ENCODE measurements at regions not wholly inside any gene's neighbourhood (a gene's known extent, or its start where the extent isn't known, plus 50 kb on each side); places are given as distances from the start of the nearest gene placed in this dataset.
"Not testable (repeated sequence)": the region's sequence is repeated elsewhere in the genome, so short reads cannot be mapped to it uniquely, and the experiment has no call there.

DNA sequence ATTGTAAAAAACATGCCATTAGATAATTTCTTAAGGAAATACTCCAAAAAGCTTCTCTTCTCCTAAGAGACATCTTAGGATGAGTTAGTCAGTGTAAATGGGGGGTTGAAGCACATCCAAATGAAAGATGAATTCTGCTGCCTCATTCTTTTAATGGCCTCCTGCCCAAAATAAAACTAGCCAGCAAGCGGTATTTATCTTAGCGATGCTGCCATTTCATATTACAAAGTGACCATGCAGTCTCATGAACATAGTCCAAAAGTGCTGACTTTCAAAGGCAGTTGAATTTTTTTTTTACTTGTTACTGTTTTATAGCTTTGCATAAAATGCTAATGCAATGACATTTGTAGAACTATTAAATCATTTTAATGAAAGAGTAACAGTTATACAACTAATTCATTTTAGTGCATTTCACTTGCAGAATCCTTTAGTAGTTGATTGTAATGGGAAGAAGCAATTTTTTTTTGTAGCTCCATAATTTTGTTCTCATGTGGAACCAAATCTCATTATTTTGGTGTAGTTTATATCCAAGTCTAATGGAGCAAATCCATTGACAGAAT, 151.5 kb downstream of the CAVIN4 start:
- TF ChIP-seq, protein P1, sequence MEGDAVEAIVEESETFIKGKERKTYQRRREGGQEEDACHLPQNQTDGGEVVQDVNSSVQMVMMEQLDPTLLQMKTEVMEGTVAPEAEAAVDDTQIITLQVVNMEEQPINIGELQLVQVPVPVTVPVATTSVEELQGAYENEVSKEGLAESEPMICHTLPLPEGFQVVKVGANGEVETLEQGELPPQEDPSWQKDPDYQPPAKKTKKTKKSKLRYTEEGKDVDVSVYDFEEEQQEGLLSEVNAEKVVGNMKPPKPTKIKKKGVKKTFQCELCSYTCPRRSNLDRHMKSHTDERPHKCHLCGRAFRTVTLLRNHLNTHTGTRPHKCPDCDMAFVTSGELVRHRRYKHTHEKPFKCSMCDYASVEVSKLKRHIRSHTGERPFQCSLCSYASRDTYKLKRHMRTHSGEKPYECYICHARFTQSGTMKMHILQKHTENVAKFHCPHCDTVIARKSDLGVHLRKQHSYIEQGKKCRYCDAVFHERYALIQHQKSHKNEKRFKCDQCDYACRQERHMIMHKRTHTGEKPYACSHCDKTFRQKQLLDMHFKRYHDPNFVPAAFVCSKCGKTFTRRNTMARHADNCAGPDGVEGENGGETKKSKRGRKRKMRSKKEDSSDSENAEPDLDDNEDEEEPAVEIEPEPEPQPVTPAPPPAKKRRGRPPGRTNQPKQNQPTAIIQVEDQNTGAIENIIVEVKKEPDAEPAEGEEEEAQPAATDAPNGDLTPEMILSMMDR (IDR thresholded peaks at IDR 0.05; ENCODE audit: low read depth, low read length), result no peak
- DNase-seq (ENCODE audit: extremely low read depth, low read depth), result no peak

DNA sequence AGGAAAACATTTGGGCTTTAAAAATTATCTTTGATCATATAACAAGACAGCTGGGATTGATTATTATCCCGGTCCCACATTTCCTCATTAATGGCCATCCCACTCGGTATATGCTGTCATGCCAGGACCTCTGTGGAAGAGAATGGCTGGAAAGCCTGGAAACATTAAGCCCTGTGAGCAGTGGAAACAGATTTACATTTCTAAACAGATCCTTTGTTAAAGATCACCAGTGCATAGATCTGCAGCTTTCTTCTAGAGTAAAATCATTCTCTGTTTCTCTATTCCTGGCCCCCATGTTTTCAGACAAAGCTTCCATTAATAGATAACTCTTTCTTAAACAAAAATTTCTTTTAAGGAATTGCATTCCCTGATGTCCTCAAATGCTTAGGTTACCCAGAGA, 152.2 kb downstream of the CAVIN4 start:
- DNase-seq (ENCODE audit: extremely low read depth, low read depth), result no peak
- TF ChIP-seq, protein P1 (IDR thresholded peaks at IDR 0.05; ENCODE audit: low read depth, low read length), result no peak

DNA sequence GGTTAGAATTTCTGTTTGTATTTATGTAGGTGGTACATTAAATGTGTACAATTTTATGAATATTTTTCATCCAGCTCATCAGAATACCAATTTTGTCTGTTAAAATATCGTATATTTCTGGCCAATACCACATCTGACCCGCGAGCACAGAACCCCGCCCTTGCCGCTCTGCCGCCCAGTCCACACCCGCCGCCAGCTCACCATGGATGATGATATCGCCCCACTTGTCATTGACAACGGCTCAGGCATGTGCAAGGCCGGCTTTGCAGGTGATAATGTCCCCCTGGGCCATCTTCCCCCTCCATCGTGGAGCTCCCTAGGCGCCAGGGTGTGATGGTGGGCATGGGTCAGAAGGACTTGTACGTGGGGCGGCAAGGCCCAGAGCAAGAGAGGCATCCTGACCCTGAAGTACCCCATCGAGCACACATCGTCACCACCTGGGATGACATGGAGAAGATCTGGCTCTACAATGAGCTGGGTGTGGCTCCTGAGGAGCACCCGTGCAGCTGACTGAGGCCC, 153.2 kb downstream of the CAVIN4 start:
- TF ChIP-seq, protein P1 (IDR thresholded peaks at IDR 0.05; ENCODE audit: low read depth, low read length), result no peak
- DNase-seq (ENCODE audit: extremely low read depth, low read depth), result no peak

DNA sequence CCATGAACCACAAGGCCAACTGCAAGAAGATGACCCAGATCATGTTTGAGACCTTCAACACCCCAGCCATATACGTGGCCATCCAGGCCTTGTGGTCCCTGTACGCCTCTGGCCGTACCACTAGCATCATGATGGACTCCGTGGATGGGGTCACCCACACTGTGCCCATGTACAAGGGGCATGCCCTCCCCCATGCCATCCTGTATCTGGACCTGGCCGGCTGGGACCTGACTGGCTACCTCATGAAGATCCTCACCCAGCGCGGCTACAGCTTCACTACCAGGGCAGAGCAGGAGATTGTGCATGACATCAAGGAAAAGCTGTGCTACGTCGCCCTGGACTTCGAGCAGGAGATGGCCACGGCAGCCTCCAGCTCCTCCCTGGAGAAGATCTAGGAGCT, 153.7 kb downstream of the CAVIN4 start:
- TF ChIP-seq, protein P1 (IDR thresholded peaks at IDR 0.05; ENCODE audit: low read depth, low read length), result no peak
- DNase-seq (ENCODE audit: extremely low read depth, low read depth), result no peak

DNA sequence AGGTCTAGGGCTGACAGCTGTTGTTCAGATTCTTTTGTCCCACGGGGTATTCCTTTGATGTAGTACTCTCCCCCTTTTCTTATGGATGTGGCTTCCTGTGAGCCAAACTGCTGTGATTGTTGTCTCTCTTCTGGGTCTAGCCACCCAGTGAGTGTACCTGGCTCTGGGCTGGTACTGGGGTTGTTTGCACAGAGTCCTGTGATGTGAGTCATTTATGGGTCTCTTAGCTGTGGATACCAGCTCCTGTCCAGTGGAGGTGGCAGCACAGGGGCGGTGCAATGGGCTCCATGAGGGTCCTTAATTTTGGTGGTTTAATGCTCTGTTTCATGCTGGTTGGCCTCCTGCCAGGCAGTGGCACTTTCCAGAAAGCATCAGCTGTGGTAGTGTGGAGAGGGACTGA, 161.3 kb downstream of the CAVIN4 start:
- DNase-seq (ENCODE audit: extremely low read depth, low read depth), result no peak
- TF ChIP-seq, protein P1 (IDR thresholded peaks at IDR 0.05; ENCODE audit: low read depth, low read length), result no peak

DNA sequence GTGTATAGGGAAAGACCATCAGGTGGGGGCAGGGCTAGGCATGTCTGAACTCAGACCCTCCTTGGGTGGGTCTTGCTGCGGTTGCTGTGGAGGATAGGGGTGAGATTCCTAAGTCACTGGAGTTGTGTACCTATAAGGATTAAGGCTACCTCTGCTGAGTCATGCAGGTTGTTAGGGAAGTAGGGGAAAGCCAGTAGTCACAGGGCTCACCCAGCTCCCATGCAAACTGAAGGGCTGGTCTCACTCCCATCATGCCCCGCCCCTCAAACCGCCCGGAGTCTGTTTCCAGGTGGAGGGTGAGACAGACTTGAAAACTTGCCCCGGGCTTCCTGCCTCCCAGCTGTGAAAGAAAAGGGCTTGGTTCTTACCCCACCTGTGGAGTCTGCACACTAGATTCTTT, 161.8 kb downstream of the CAVIN4 start:
- no peak for DNase-seq (ENCODE audit: extremely low read depth, low read depth)
- TF ChIP-seq, protein P1 (IDR thresholded peaks at IDR 0.05; ENCODE audit: low read depth, low read length), result no peak

DNA sequence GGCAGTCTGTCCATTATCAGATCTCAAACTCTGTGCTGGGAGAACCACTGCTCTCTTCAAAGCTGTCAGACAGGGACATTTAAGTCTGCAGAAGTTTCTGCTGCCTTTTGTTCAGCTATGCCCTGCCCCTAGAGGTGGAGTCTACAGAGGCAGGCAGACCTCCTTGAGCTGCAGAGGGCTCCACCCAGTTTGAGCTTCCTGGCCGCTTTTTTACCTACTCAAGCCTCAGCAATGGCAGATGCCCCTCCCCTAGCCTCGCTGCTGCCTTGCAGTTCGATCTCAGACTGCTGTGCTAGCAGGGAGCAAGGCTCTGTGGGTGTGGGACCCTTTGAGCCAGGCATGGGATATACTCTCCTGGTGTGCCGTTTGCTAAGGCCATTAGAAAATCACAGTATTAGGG, 171.1 kb downstream of the CAVIN4 start:
- not testable (repeated sequence) for DNase-seq (ENCODE audit: extremely low read depth, low read depth)

DNA sequence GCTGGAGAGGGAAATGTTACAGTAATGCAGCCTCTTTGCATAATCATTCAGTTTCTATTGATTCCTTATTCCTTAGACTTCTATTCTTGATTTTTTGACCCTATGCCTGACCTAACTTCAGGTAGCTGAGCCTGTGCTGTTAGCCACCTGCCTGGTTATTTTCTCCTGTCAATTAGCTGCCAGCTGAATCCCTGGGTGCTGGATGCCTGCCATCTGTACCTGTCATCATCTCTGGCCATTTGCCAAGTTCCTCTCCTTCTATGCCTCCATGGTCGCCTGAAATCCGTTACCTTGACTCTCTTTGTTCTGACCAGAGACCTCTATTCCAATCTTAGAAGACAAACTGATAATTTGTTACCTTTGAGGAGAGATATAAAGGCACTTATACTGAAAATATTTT, 178.3 kb downstream of the CAVIN4 start:
- DNase-seq (ENCODE audit: extremely low read depth, low read depth), result no peak
- TF ChIP-seq, protein P1 (IDR thresholded peaks at IDR 0.05; ENCODE audit: low read depth, low read length), result no peak
